NB4 (cell line): ENCODE measurements at regions not wholly inside any gene's neighbourhood (a gene's known extent, or its start where the extent isn't known, plus 50 kb on each side); places are given as distances from the start of the nearest gene placed in this dataset.

ENCODE experiments used
- DNase-seq: peaks from one replicate; pipeline ENCODE4 v3.0.0; 2010; ENCODE audit warnings: low read depth
- H3K4me3 ChIP-seq: one replicate; pipeline ENCODE4 v1.5.1; 2011; ENCODE audit warnings: mild to moderate bottlenecking, low read depth, low read length, moderate library complexity
- CTCF ChIP-seq: IDR thresholded peaks from one replicate; pipeline ENCODE4 v1.5.1; 2012; ENCODE audit warnings: low read depth, low read length
- MAX ChIP-seq: IDR thresholded peaks from 2 replicates; pipeline ENCODE4 v1.6.1; 2011; ENCODE audit warnings: low read depth, low read length
- MYC ChIP-seq: IDR thresholded peaks from 2 replicates; pipeline ENCODE4 v1.6.1; 2011; ENCODE audit warnings: low read depth, low read length
- POLR2A ChIP-seq: IDR thresholded peaks from 2 replicates; pipeline ENCODE4 v1.6.1; 2011; ENCODE audit warnings: mild to moderate bottlenecking; ENCODE audit not compliant: insufficient read length; ENCODE audit errors: extremely low read depth

GRCh38 chr16:85438981-85439685 is 174.0 kb upstream of the GSE1 start:
- H3K4me3 ChIP-seq: no peak overlapping the region
- no peak for TF ChIP-seq MAX
- TF ChIP-seq MYC: no peak
- no peak for TF ChIP-seq CTCF
- no peak for TF ChIP-seq POLR2A
- DNase-seq: no peak

DNA sequence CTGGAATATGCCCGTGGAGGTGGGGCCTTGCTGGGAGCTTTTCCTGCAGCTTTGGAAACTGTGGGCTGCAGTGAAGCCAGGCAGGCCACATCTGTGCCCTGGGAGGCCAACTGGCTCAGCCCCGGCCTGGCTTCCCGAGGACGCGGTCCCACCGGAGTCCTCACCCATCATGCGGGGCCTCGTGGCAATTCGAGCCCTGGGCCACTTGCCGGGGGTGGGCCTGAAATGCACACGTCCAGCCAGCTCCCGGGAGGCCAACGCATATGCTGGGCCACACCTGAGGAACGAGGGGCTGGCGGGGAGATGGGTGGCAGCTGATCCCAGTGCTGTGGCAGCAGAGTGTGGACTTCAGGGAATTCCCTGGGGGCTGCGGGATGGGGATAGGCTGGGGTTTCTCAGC is 172.4 kb upstream of the GSE1 start:
- DNase-seq: no peak
- TF ChIP-seq MAX: no peak
- no peak for TF ChIP-seq POLR2A
- H3K4me3 ChIP-seq: no peak overlapping the region

- peak; percentile 75 for DNase-seq
- H3K4me3 ChIP-seq: no peak overlapping the region
- TF ChIP-seq CTCF: peak; percentile 70
- TF ChIP-seq MAX: no peak
- no peak for TF ChIP-seq POLR2A
- TF ChIP-seq MYC: no peak
Measured at GRCh38 chr16:85441189-85441889, 171.8 kb upstream of the GSE1 start.

GRCh38 chr16:85441890-85442670 is 171.0 kb upstream of the GSE1 start:
- H3K4me3 ChIP-seq: no peak overlapping the region
- DNase-seq: no peak
- no peak for TF ChIP-seq MYC

- TF ChIP-seq POLR2A (no peak), MYC (no peak), MAX (no peak), CTCF (no peak)
- DNase-seq: no peak
Measured at GRCh38 chr16:85443116-85443515, 170.0 kb upstream of the GSE1 start.

GRCh38 chr16:85443531-85443930 is 169.6 kb upstream of the GSE1 start:
- no peak for DNase-seq
- no peak overlapping the region for H3K4me3 ChIP-seq
- TF ChIP-seq POLR2A: no peak
- no peak for TF ChIP-seq MAX
- no peak for TF ChIP-seq MYC
- TF ChIP-seq CTCF: no peak

More at GRCh38 chr16:85443116-85443515, 170.0 kb upstream of the GSE1 start:
- H3K4me3 ChIP-seq: no peak overlapping the region
